Keratinocyte (primary cell): ENCODE measurements at regions not wholly inside any gene's neighbourhood (a gene's known extent, or its start where the extent isn't known, plus 50 kb on each side); places are given as distances from the start of the nearest gene placed in this dataset.

Experiments used
- DNase-seq: peaks from one replicate; pipeline ENCODE4 v3.0.0-alpha.2; 2011; ENCODE audit warnings: low read depth, missing footprints, low spot score
- FAIRE-seq: peaks from 2 replicates; lab custom pipeline; 2011; peaks lifted over from hg19 to GRCh38; lab: Jason Lieb, UNC
- H2AFZ ChIP-seq: 2 replicates; pipeline ENCODE4 v1.6.0; 2012; ENCODE audit warnings: low read length, control low read depth, inconsistent platforms; ENCODE audit not compliant: control insufficient read depth
- H3K27ac ChIP-seq: 2 replicates; pipeline ENCODE4 v1.5.1; 2011; ENCODE audit warnings: low read length; ENCODE audit not compliant: control insufficient read depth, insufficient read depth
- H3K27me3 ChIP-seq: 3 replicates; pipeline ENCODE4 v1.6.0; 2011; ENCODE audit warnings: low read length; ENCODE audit not compliant: control insufficient read depth, insufficient read depth; ENCODE audit errors: extremely low read depth
- H3K36me3 ChIP-seq, 2 experiments: 2 replicates in 1 of 2; 3 replicates in 1 of 2; pipeline ENCODE4 v1.5.1; 2011; ENCODE audit warnings: low read length in 2 of 2, mild to moderate bottlenecking in 1 of 2; ENCODE audit not compliant: control insufficient read depth in 2 of 2, insufficient read depth in 2 of 2; ENCODE audit errors: extremely low read depth in 1 of 2
- H3K4me1 ChIP-seq: 3 replicates; pipeline ENCODE4 v1.5.1; 2011; ENCODE audit warnings: low read length; ENCODE audit not compliant: control insufficient read depth, insufficient read depth; ENCODE audit errors: extremely low read depth
- H3K4me2 ChIP-seq: 3 replicates; pipeline ENCODE4 v1.6.0; 2011; ENCODE audit warnings: low read depth, low read length; ENCODE audit not compliant: control insufficient read depth, insufficient read depth; ENCODE audit errors: extremely low read depth
- H3K4me3 ChIP-seq, 3 experiments: fragments of 200-600 bp in 1 of 3; sonication (generic) in 1 of 3; 2 replicates in 2 of 3; 3 replicates in 1 of 3; pipeline ENCODE4 v1.5.1; 2011 to 2016; ENCODE audit warnings: low read length in 3 of 3, mild to moderate bottlenecking in 3 of 3, control low read depth in 2 of 3, inconsistent platforms in 1 of 3, low read depth in 1 of 3, mixed read lengths in 1 of 3, mixed run types in 1 of 3, moderate library complexity in 1 of 3; ENCODE audit not compliant: control insufficient read depth in 2 of 3, insufficient read depth in 2 of 3; ENCODE audit errors: extremely low read depth in 1 of 3
- H3K79me2 ChIP-seq: 2 replicates; pipeline ENCODE4 v1.6.0; 2012; ENCODE audit warnings: low read length; ENCODE audit not compliant: control insufficient read depth, insufficient read depth
- H3K9ac ChIP-seq: 3 replicates; pipeline ENCODE4 v1.6.0; 2011; ENCODE audit warnings: low read length; ENCODE audit not compliant: control insufficient read depth, insufficient read depth; ENCODE audit errors: extremely low read depth
- H3K9me1 ChIP-seq: 3 replicates; pipeline ENCODE4 v1.6.0; 2011; ENCODE audit warnings: low read length; ENCODE audit not compliant: control insufficient read depth, insufficient read depth; ENCODE audit errors: extremely low read depth
- H3K9me3 ChIP-seq: 2 replicates; pipeline ENCODE4 v1.5.1; 2012; ENCODE audit warnings: low read depth, low read length; ENCODE audit not compliant: control insufficient read depth
- H4K20me1 ChIP-seq: 3 replicates; pipeline ENCODE4 v1.6.0; 2011; ENCODE audit warnings: low read length; ENCODE audit not compliant: control insufficient read depth, insufficient read depth; ENCODE audit errors: extremely low read depth
- CTCF ChIP-seq, 3 experiments: IDR thresholded peaks in 1 of 3; conservative IDR thresholded peaks in 1 of 3; optimal IDR thresholded peaks in 1 of 3; 2 replicates in 2 of 3; 3 replicates in 1 of 3; pipeline versions ENCODE3 to v1.5.1; 2011; ENCODE audit warnings: low read length in 3 of 3, mild to moderate bottlenecking in 3 of 3, moderate library complexity in 2 of 3, control low read depth in 1 of 3, inconsistent platforms in 1 of 3; ENCODE audit not compliant: insufficient read depth in 2 of 3; ENCODE audit errors: extremely low read depth in 1 of 3
- EZH2 ChIP-seq: IDR thresholded peaks from one replicate; pipeline ENCODE4 v1.6.1; 2012; ENCODE audit warnings: inconsistent platforms, mild to moderate bottlenecking, low read length, moderate library complexity
- dilution Hi-C: fragments of 300-500 bp; cut with MboI; formaldehyde crosslinking; loops from one replicate; pipeline ENCODE4 v1.7.0; 2020; ENCODE audit warnings: low sequenced_read_pairs; ENCODE audit not compliant: extremely low pct_ligation_motif_present

GRCh38 chr14:29123017-29123416, 356.4 kb downstream of the FOXG1 start:
- Histone ChIP-seq H3K27me3 (no peaks in the 10 kb centered on the region), H3K36me3 (no peaks in the 10 kb centered on the region), H3K9ac (no peak overlapping the region), H2AFZ (no peak overlapping the region), H3K9me3 (no peaks in the 10 kb centered on the region), H3K4me2 (no peak overlapping the region), H3K4me1 (no peaks in the 10 kb centered on the region), H3K79me2 (no peaks in the 10 kb centered on the region), H3K9me1 (no peaks in the 10 kb centered on the region), H3K4me3 (no peak overlapping the region), H4K20me1 (no peaks in the 10 kb centered on the region), H3K27ac (no peak overlapping the region)
- dilution Hi-C loops = no loop called here
- FAIRE-seq (no peak), DNase-seq (no peak)
- TF ChIP-seq EZH2 (no peak), CTCF (optimal IDR thresholded peaks at IDR 0.05 in 1 of 3, IDR thresholded peaks at IDR 0.05 in 1 of 3, conservative IDR thresholded peaks at IDR 0.05 in 1 of 3; ENCODE audit: extremely low read depth in 1 of 3, insufficient read depth in 2 of 3, low read length in 3 of 3) (no peak)

- Histone ChIP-seq H3K9me3 (no peaks in the 10 kb centered on the region), H3K4me1 (no peaks in the 10 kb centered on the region), H3K79me2 (no peaks in the 10 kb centered on the region), H3K36me3 (no peaks in the 10 kb centered on the region), H3K27ac (no peak overlapping the region), H3K9me1 (no peaks in the 10 kb centered on the region), H3K27me3 (no peaks in the 10 kb centered on the region), H3K4me3 (no peak overlapping the region), H3K9ac (no peak overlapping the region), H3K4me2 (no peak overlapping the region), H2AFZ (no peak overlapping the region), H4K20me1 (no peaks in the 10 kb centered on the region)
- FAIRE-seq = no peak
- dilution Hi-C loops = no loop called here
- DNase-seq = no peak
- TF ChIP-seq EZH2 (no peak), CTCF (optimal IDR thresholded peaks at IDR 0.05 in 1 of 3, IDR thresholded peaks at IDR 0.05 in 1 of 3, conservative IDR thresholded peaks at IDR 0.05 in 1 of 3; ENCODE audit: extremely low read depth in 1 of 3, insufficient read depth in 2 of 3, low read length in 3 of 3) (no peak)
Observed at GRCh38 chr14:29126361-29126760, 359.8 kb downstream of the FOXG1 start.
